ENCODE measurements at regions not wholly inside any gene's neighbourhood (a gene's known extent, or its start where the extent isn't known, plus 50 kb on each side); places are given as distances from the start of the nearest gene placed in this dataset.

DNA sequence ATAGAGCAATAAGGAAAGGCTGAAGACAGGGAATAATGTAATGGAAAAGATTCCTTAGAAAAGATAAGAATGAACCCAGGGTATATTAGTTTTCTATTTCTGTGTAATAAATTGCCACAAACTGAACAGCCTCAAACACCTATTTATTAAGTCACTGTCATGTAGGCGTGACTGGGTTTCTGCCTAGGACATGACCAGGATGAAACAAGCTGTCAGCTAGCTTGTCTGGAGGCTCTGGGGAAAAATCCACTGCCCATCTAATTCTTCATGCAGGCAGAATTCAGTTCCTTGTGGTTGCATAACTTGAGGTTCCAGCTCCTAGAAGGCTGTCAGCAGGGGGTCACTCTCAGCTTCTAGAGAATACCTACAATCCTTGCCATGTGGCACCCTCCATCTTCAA lies 277.7 kb downstream of the TMA16 start:
- Histone ChIP-seq H3K9me3 (no peaks in the 10 kb centered on the region), H3K27ac (no peak overlapping the region), H3K36me3 (no peaks in the 10 kb centered on the region), H3K4me3 (no peak overlapping the region), H3K4me1 (no peaks in the 10 kb centered on the region), H3K27me3 (no peaks in the 10 kb centered on the region)
- TF ChIP-seq CTCF (IDR thresholded peaks at IDR 0.05) = no peak
- no peak for TF ChIP-seq POLR2A (IDR thresholded peaks at IDR 0.05)
- no peak for TF ChIP-seq POLR2AphosphoS5 (IDR thresholded peaks at IDR 0.05; ENCODE audit: insufficient read depth in 1 of 2, low read depth in 1 of 2)
- DNase-seq (ENCODE audit: extremely low spot score in 2 of 2) = no peak
- intact Hi-C loops (cut with DNase I) = no loop called here

GRCh38 chr4:163773940-163774339 lies 279.4 kb downstream of the TMA16 start:
- no peaks in the 10 kb centered on the region for H3K4me1 ChIP-seq
- no peak overlapping the region for H3K4me3 ChIP-seq
- intact Hi-C loops (cut with DNase I) = no loop called here
- H3K36me3 ChIP-seq = no peaks in the 10 kb centered on the region
- TF ChIP-seq CTCF (IDR thresholded peaks at IDR 0.05) = no peak
- no peak for TF ChIP-seq POLR2AphosphoS5 (IDR thresholded peaks at IDR 0.05; ENCODE audit: insufficient read depth in 1 of 2, low read depth in 1 of 2)
- TF ChIP-seq POLR2A (IDR thresholded peaks at IDR 0.05) = no peak
- no peaks in the 10 kb centered on the region for H3K9me3 ChIP-seq
- no peaks in the 10 kb centered on the region for H3K27me3 ChIP-seq
- no peak overlapping the region for H3K27ac ChIP-seq
- DNase-seq (ENCODE audit: extremely low spot score in 2 of 2) = no peak

GRCh38 chr4:163776957-163777356 lies 282.5 kb downstream of the TMA16 start:
- no peak for DNase-seq (ENCODE audit: extremely low spot score in 2 of 2)
- Histone ChIP-seq H3K4me1 (no peaks in the 10 kb centered on the region), H3K4me3 (no peak overlapping the region), H3K9me3 (no peaks in the 10 kb centered on the region), H3K36me3 (no peaks in the 10 kb centered on the region), H3K27me3 (no peaks in the 10 kb centered on the region), H3K27ac (no peak overlapping the region)
- intact Hi-C loops (cut with DNase I) = no loop called here
- TF ChIP-seq POLR2A (IDR thresholded peaks at IDR 0.05) (no peak), POLR2AphosphoS5 (IDR thresholded peaks at IDR 0.05; ENCODE audit: insufficient read depth in 1 of 2, low read depth in 1 of 2) (no peak), CTCF (IDR thresholded peaks at IDR 0.05) (no peak)

DNA sequence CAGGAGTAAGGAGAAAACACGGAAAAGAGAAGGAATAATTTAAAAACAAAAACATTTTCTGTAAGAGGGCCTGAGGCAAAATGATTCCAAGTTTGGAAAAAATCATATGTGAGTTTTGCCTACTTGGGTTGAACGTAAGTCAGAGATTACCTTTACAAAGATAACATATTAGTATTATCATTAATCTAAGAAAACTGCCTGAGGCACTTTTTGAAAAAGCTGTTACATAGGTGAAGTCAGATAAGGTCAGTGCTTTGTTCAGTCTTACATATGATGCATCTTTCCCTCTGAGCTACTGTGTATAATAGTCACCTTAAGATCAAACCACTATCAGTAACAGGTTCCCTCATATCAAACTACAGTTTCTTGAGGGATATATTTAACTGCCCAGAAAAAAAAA lies 287.2 kb downstream of the TMA16 start:
- H3K4me1 ChIP-seq = no peaks in the 10 kb centered on the region
- intact Hi-C loops (cut with DNase I) = no loop called here
- H3K9me3 ChIP-seq = no peaks in the 10 kb centered on the region
- TF ChIP-seq CTCF (IDR thresholded peaks at IDR 0.05) (no peak), POLR2A (IDR thresholded peaks at IDR 0.05) (no peak), POLR2AphosphoS5 (IDR thresholded peaks at IDR 0.05; ENCODE audit: insufficient read depth in 1 of 2, low read depth in 1 of 2) (no peak)
- no peak overlapping the region for H3K4me3 ChIP-seq
- H3K27me3 ChIP-seq = no peaks in the 10 kb centered on the region
- H3K27ac ChIP-seq = no peak overlapping the region
- no peaks in the 10 kb centered on the region for H3K36me3 ChIP-seq
- DNase-seq (ENCODE audit: extremely low spot score in 2 of 2) = no peak

DNA sequence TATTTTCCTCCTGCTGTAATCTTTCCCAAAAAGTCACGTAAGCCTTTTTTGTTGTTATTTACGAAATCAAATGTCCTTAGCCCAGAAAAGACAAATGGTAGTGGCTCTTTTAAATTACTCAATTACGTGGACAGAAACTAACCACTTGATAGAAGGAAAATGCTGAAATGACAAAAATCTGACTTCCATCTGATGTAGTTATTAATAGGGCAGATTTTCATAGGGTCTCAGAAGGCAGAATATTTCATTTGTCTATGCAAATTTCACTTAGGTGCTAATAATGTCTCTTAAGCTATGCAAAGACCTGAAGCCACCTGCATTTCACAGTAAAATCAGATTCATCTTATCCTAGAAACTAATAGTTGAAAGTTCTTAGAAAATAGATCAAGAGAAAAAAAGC lies 295.7 kb downstream of the TMA16 start:
- intact Hi-C loops (cut with DNase I) = no loop called here
- TF ChIP-seq POLR2A (IDR thresholded peaks at IDR 0.05) (no peak), POLR2AphosphoS5 (IDR thresholded peaks at IDR 0.05; ENCODE audit: insufficient read depth in 1 of 2, low read depth in 1 of 2) (no peak), CTCF (IDR thresholded peaks at IDR 0.05) (no peak)
- Histone ChIP-seq H3K4me3 (no peak overlapping the region), H3K36me3 (no peaks in the 10 kb centered on the region), H3K27me3 (no peaks in the 10 kb centered on the region), H3K4me1 (no peaks in the 10 kb centered on the region), H3K27ac (no peak overlapping the region), H3K9me3 (no peaks in the 10 kb centered on the region)
- no peak for DNase-seq (ENCODE audit: extremely low spot score in 2 of 2)

Measured in vagina (tissue), 2 donors.